ENCODE measurements at regions not wholly inside any gene's neighbourhood (a gene's known extent, or its start where the extent isn't known, plus 50 kb on each side); places are given as distances from the start of the nearest gene placed in this dataset.
"Not testable (repeated sequence)": the region's sequence is repeated elsewhere in the genome, so short reads cannot be mapped to it uniquely, and the experiment has no call there.

GRCh38 chr4:14396183-14396582 is 606.1 kb upstream of the CPEB2 start:
- FAIRE-seq, result no peak

GRCh38 chr4:14399848-14400247 is 602.4 kb upstream of the CPEB2 start:
- no peak for FAIRE-seq

- no peak for FAIRE-seq
Measured at GRCh38 chr4:14400307-14400706, 602.0 kb upstream of the CPEB2 start.

- no peak for FAIRE-seq
Measured at GRCh38 chr4:14403132-14403531, 599.1 kb upstream of the CPEB2 start.

- FAIRE-seq, result no peak
Measured at GRCh38 chr4:14404730-14405129, 597.6 kb upstream of the CPEB2 start.

GRCh38 chr4:14410516-14410915 is 591.8 kb upstream of the CPEB2 start:
- FAIRE-seq, result no peak

- FAIRE-seq, result no peak
Measured at GRCh38 chr4:14415146-14415545, 587.1 kb upstream of the CPEB2 start.

GRCh38 chr4:14419516-14419915 is 582.8 kb upstream of the CPEB2 start:
- FAIRE-seq, result no peak

GRCh38 chr4:14426297-14426696 is 576.0 kb upstream of the CPEB2 start:
- not testable (repeated sequence) for FAIRE-seq

- no peak for FAIRE-seq
Measured at GRCh38 chr4:14428125-14428524, 574.2 kb upstream of the CPEB2 start.

- no peak for FAIRE-seq
Measured at GRCh38 chr4:14431155-14432134, 570.8 kb upstream of the CPEB2 start.

GRCh38 chr4:14434483-14434882 is 567.8 kb upstream of the CPEB2 start:
- no peak for FAIRE-seq

GRCh38 chr4:14434916-14435315 is 567.4 kb upstream of the CPEB2 start:
- FAIRE-seq, result no peak

GRCh38 chr4:14441561-14441960 is 560.7 kb upstream of the CPEB2 start:
- no peak for FAIRE-seq

- no peak for FAIRE-seq
Measured at GRCh38 chr4:14445882-14446281, 556.4 kb upstream of the CPEB2 start.

- FAIRE-seq, result no peak
Measured at GRCh38 chr4:14446311-14446710, 556.0 kb upstream of the CPEB2 start.

GRCh38 chr4:14446904-14447303 is 555.4 kb upstream of the CPEB2 start:
- no peak for FAIRE-seq

- FAIRE-seq, result no peak
Measured at GRCh38 chr4:14449308-14449707, 553.0 kb upstream of the CPEB2 start.

- no peak for FAIRE-seq
Measured at GRCh38 chr4:14452001-14452400, 550.3 kb upstream of the CPEB2 start.

GRCh38 chr4:14452764-14453163 is 549.5 kb upstream of the CPEB2 start:
- no peak for FAIRE-seq

GRCh38 chr4:14458463-14458862 is 543.8 kb upstream of the CPEB2 start:
- FAIRE-seq, result no peak

- no peak for FAIRE-seq
Measured at GRCh38 chr4:14465057-14465456, 537.2 kb upstream of the CPEB2 start.

- FAIRE-seq, result no peak
Measured at GRCh38 chr4:14465507-14465906, 536.8 kb upstream of the CPEB2 start.

- FAIRE-seq, result no peak
Measured at GRCh38 chr4:14478504-14478903, 523.8 kb upstream of the CPEB2 start.

GRCh38 chr4:14496408-14496807 is 505.9 kb upstream of the CPEB2 start:
- FAIRE-seq, result no peak

Data from endometrium (tissue), 2 donors.